Prostate gland (tissue), 2 donors: ENCODE measurements at regions not wholly inside any gene's neighbourhood (a gene's known extent, or its start where the extent isn't known, plus 50 kb on each side); places are given as distances from the start of the nearest gene placed in this dataset.

ENCODE experiments used
- DNase-seq: peaks from one replicate; pipeline ENCODE4 v3.0.0-alpha.2; 2019; ENCODE audit warnings: low spot score
- H3K27ac ChIP-seq, 2 donors: fragments of 200-600 bp; sonication (generic); 2 replicates each; pipeline ENCODE4 v1.5.1; 2017 to 2019
- H3K27me3 ChIP-seq: fragments of 200-600 bp; sonication (generic); replicated peaks from 2 replicates; pipeline ENCODE4 v1.5.1; 2019; ENCODE audit not compliant: insufficient read depth
- H3K36me3 ChIP-seq, 2 donors: fragments of 200-600 bp; sonication (generic); 1 replicate in 1 of 2; 2 replicates in 1 of 2; pipeline versions ENCODE4 v1.5.1 to v1.8.1; 2017 to 2019
- H3K4me1 ChIP-seq: fragments of 200-600 bp; sonication (generic); replicated peaks from 2 replicates; pipeline ENCODE4 v1.5.1; 2019
- H3K4me3 ChIP-seq, 2 donors: fragments of 200-600 bp; sonication (generic); 2 replicates each; pipeline ENCODE4 v1.5.1; 2017 to 2019
- H3K9me3 ChIP-seq: fragments of 200-600 bp; sonication (generic); 2 replicates; pipeline ENCODE4 v1.5.1; 2017
- CTCF ChIP-seq, 4 experiments: fragments of 200-600 bp in 2 of 4; fragments of 450-650 bp in 2 of 4; sonication (generic) in 2 of 4; IDR thresholded peaks; 1 replicate in 3 of 4; 2 replicates in 1 of 4; pipeline ENCODE4 v1.5.1; 2016 to 2019; ENCODE audit warnings: antibody characterized with exemption in 4 of 4, mild to moderate bottlenecking in 2 of 4, moderate library complexity in 2 of 4
- POLR2A ChIP-seq: fragments of 450-650 bp; IDR thresholded peaks from one replicate; pipeline ENCODE4 v1.6.1; 2016; ENCODE audit warnings: antibody characterized with exemption, mild to moderate bottlenecking
- POLR2AphosphoS5 ChIP-seq: sonication (generic); formaldehyde crosslinking; IDR thresholded peaks from one replicate; pipeline ENCODE4 v1.6.1; 2017; ENCODE audit warnings: antibody characterized with exemption
- WGBS: methylation state at CpG from one replicate; pipeline ENCODE4 v1.1.5; 2018; 5-methylcytosine and 5-hydroxymethylcytosine counted together
- intact Hi-C: fragments of 100-400 bp; cut with DNase I; formaldehyde crosslinking; loops from one replicate; pipeline ENCODE4 v1.14.2; 2022

- TF ChIP-seq POLR2AphosphoS5 (no peak), POLR2A (no peak), CTCF (IDR thresholded peaks at IDR 0.05) (no peak)
- no peaks in the 10 kb centered on the region for H3K36me3 ChIP-seq
- H3K4me1 ChIP-seq = peaks cover 6% of the 10 kb centered on the region
- no peak overlapping the region for H3K27ac ChIP-seq
- H3K27me3 ChIP-seq = no peaks in the 10 kb centered on the region
- no peaks in the 10 kb centered on the region for H3K9me3 ChIP-seq
- WGBS = 59% methylated on average over 9 of the region's 9 CpGs
- no peak for DNase-seq
- intact Hi-C loops = no loop called here
- no peak overlapping the region for H3K4me3 ChIP-seq
These were observed 98.9 kb downstream of the LRRC74A start for GRCh38 chr14:76925097-76925441.

DNA sequence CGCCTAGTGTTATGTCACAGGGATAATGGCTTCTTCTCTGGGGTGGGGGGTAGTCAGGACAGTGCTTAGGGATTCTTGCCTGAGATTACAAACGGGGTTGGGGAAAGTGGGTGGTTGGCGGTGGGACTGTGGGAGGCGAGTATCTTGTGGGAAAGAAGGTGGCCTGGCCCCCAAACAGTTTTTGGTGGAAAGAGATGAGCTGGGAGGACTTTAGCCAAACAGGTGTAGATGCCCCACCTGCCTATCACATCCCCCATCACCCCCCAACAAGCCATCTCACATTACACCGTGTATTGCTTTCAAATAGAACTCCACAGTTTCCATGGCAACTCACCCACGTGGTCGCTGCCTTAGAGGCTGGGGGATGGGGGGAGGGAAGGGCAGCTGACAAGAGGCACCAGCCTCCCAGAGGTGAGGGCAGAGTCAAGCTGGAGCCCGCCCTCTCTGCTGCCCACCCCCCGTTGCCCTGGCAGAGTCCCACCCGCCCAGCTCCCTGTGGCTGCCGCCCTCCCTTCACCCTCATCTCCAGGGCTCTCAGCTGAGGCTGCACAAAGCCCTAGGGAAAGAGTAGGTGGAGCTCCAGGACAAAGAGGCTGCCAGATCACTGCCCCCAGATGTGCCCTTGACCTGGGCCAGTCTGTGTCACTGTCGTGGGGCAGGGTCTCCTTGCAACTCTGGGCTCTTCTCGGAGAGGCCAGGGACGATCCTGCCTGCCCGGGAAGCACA, 98.3 kb downstream of the LRRC74A start:
- Histone ChIP-seq H3K4me3 (no peak overlapping the region), H3K27me3 (no peaks in the 10 kb centered on the region), H3K9me3 (no peaks in the 10 kb centered on the region), H3K27ac (no peak overlapping the region), H3K36me3 (no peaks in the 10 kb centered on the region), H3K4me1 (peaks cover 12% of the 10 kb centered on the region)
- intact Hi-C loops = no loop called here
- no peak for DNase-seq
- no peak for TF ChIP-seq CTCF (IDR thresholded peaks at IDR 0.05)
- TF ChIP-seq POLR2A = no peak
- no peak for TF ChIP-seq POLR2AphosphoS5
- WGBS = 51% methylated on average over 14 of the region's 15 CpGs

DNA sequence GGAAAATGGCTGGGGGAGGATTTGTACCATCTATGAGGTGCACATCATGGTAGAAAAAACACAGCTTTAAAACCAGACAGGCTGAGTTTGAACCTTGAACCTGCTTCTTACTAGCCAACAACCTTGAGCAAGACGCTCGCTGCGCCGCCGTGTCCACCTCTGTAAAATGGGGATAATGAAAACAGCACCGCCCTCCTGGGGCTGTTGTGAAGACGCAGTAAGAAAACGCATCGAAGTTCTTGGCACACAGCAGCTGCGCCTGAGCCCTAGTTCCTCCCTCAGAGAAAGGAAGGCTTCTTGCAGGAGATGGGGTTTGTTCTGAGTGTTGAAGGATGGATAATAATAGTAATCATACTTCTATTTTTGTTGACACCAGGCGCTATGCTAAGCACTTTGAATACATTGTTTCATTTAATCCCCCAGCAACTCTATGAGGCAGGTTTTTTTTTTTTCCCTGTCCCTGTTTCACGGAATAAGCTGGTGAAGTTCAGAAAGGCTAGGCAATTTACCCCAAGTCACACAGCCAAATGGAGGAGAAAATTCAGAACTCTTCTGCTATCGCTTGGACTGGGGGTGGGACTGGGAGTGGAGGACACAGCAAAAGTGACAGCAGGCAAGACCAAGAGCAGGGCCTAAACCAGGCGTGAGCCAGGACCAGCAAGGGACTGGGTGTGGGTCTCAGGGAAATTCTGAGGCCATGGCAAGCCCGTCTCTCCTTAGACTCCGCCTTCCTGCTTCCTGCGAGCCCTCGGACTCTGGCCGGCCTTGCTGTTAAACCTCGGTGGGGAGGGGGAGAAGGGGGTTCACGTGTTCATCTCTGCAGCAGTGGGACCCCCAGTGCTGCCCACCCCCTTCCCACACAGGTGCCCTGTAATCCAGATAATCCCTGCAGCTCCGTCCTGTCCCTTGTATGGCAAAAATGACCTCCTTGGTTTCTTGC, 97.5 kb downstream of the LRRC74A start:
- H3K27me3 ChIP-seq = no peaks in the 10 kb centered on the region
- WGBS = 87% methylated on average over 22 of the region's 22 CpGs
- H3K4me3 ChIP-seq = no peak overlapping the region
- intact Hi-C loops = no loop called here
- H3K36me3 ChIP-seq = no peaks in the 10 kb centered on the region
- no peak for TF ChIP-seq POLR2A
- TF ChIP-seq POLR2AphosphoS5 = no peak
- no peak for TF ChIP-seq CTCF (IDR thresholded peaks at IDR 0.05)
- DNase-seq = no peak
- H3K4me1 ChIP-seq = peaks cover 20% of the 10 kb centered on the region
- H3K9me3 ChIP-seq = no peaks in the 10 kb centered on the region
- H3K27ac ChIP-seq = no peak overlapping the region

DNA sequence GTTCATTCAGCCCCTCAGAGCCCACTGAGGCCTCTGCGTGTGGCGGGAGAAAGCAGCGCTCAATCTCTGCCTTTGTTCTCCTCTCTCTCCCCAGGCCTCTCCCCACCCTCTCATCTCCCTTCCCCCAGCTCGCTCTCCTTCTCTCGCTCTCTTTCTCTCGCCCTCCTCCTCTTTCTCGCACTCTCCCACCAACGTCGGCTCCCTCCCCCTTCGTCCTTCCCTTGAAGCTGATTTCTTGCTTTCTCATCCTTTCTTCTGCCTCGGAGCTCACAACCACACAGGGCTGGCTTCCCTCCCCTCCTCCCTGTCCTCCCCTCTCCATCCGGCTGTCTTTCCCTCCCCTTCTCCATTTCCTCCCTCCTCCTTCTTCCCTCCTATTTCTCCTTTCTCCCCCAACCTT, 96.4 kb downstream of the LRRC74A start:
- intact Hi-C loops = no loop called here
- no peak overlapping the region for H3K27ac ChIP-seq
- H3K9me3 ChIP-seq = no peaks in the 10 kb centered on the region
- DNase-seq = no peak
- no peak overlapping the region for H3K4me3 ChIP-seq
- H3K27me3 ChIP-seq = no peaks in the 10 kb centered on the region
- no peaks in the 10 kb centered on the region for H3K36me3 ChIP-seq
- WGBS = 64% methylated on average over 11 of the region's 12 CpGs
- no peak for TF ChIP-seq POLR2A
- TF ChIP-seq CTCF (IDR thresholded peaks at IDR 0.05) = no peak
- TF ChIP-seq POLR2AphosphoS5 = no peak
- peaks cover 31% of the 10 kb centered on the region for H3K4me1 ChIP-seq
